Brain microvascular endothelial cell (primary cell): ENCODE measurements at regions not wholly inside any gene's neighbourhood (a gene's known extent, or its start where the extent isn't known, plus 50 kb on each side); places are given as distances from the start of the nearest gene placed in this dataset.

ENCODE experiments used
- DNase-seq: peaks from one replicate; pipeline ENCODE4 v3.0.0-alpha.2; 2020
- H3K27ac ChIP-seq: fragments of 250-450 bp; sonication (Bioruptor Pico); 2 replicates; pipeline ENCODE4 v1.5.1; 2020; ENCODE audit warnings: mild to moderate bottlenecking, moderate library complexity
- H3K27me3 ChIP-seq: fragments of 250-450 bp; sonication (Bioruptor Pico); replicated peaks from 2 replicates; pipeline ENCODE4 v1.5.1; 2020; ENCODE audit warnings: mild to moderate bottlenecking
- H3K36me3 ChIP-seq: fragments of 250-450 bp; sonication (Bioruptor Pico); replicated peaks from 2 replicates; pipeline ENCODE4 v1.5.1; 2020; ENCODE audit warnings: mild to moderate bottlenecking
- H3K4me3 ChIP-seq: 2 replicates; pipeline ENCODE4 v1.5.1; 2011; ENCODE audit warnings: low read depth, mild to moderate bottlenecking, control low read depth, low read length, moderate library complexity
- CTCF ChIP-seq: IDR thresholded peaks from 2 replicates; pipeline ENCODE4 v1.5.1; 2011; ENCODE audit warnings: low read depth, mild to moderate bottlenecking, moderate library complexity, low read length, control low read depth, inconsistent platforms; ENCODE audit errors: missing control alignments
- in situ Hi-C: cut with HindIII; loops from 2 replicates; pipeline ENCODE4 v1.10.0; 2017; ENCODE audit warnings: low sequenced_read_pairs, low pct_ligation_motif_present

- no peak overlapping the region for H3K4me3 ChIP-seq
- H3K27me3 ChIP-seq = no peaks in the 10 kb centered on the region
- no peaks in the 10 kb centered on the region for H3K36me3 ChIP-seq
- in situ Hi-C loops = no loop called here
- DNase-seq = no peak
- H3K27ac ChIP-seq = no peak overlapping the region
- TF ChIP-seq CTCF = no peak
Measured at GRCh38 chr2:177320596-177320995, 56.1 kb upstream of the NFE2L2 start.

GRCh38 chr2:177322801-177323261, 58.3 kb upstream of the NFE2L2 start:
- in situ Hi-C loops = no loop called here
- Histone ChIP-seq H3K27me3 (no peaks in the 10 kb centered on the region), H3K4me3 (no peak overlapping the region), H3K36me3 (no peaks in the 10 kb centered on the region), H3K27ac (no peak overlapping the region)
- DNase-seq = no peak
- TF ChIP-seq CTCF = no peak

GRCh38 chr2:177324797-177325196, 60.3 kb upstream of the NFE2L2 start:
- TF ChIP-seq CTCF = no peak
- in situ Hi-C loops = no loop called here
- H3K36me3 ChIP-seq = no peaks in the 10 kb centered on the region
- H3K27me3 ChIP-seq = no peaks in the 10 kb centered on the region
- no peak for DNase-seq
- H3K4me3 ChIP-seq = no peak overlapping the region
- H3K27ac ChIP-seq = no peak overlapping the region

GRCh38 chr2:177325554-177325953, 61.0 kb upstream of the NFE2L2 start:
- H3K4me3 ChIP-seq = no peak overlapping the region
- in situ Hi-C loops = no loop called here
- no peak for TF ChIP-seq CTCF
- H3K36me3 ChIP-seq = no peaks in the 10 kb centered on the region
- no peak for DNase-seq
- no peak overlapping the region for H3K27ac ChIP-seq
- no peaks in the 10 kb centered on the region for H3K27me3 ChIP-seq

- in situ Hi-C loops = no loop called here
- TF ChIP-seq CTCF = no peak
- H3K36me3 ChIP-seq = no peaks in the 10 kb centered on the region
- DNase-seq = no peak
- H3K4me3 ChIP-seq = no peak overlapping the region
- H3K27me3 ChIP-seq = no peaks in the 10 kb centered on the region
- no peak overlapping the region for H3K27ac ChIP-seq
Measured at GRCh38 chr2:177326005-177326404, 61.5 kb upstream of the NFE2L2 start.

- H3K27ac ChIP-seq = no peak overlapping the region
- in situ Hi-C loops = no loop called here
Measured at GRCh38 chr2:177326591-177326990, 62.1 kb upstream of the NFE2L2 start.

More at GRCh38 chr2:177326591-177326990, 62.1 kb upstream of the NFE2L2 start:
- DNase-seq = no peak
- H3K36me3 ChIP-seq = no peaks in the 10 kb centered on the region
- no peak for TF ChIP-seq CTCF
- H3K4me3 ChIP-seq = no peak overlapping the region
- no peaks in the 10 kb centered on the region for H3K27me3 ChIP-seq
